H9 (cell line): ENCODE measurements at regions not wholly inside any gene's neighbourhood (a gene's known extent, or its start where the extent isn't known, plus 50 kb on each side); places are given as distances from the start of the nearest gene placed in this dataset.

Experiments
- DNase-seq: peaks from one replicate; pipeline ENCODE4 v3.0.0-alpha.2; 2017
- H2AFZ ChIP-seq: one replicate; pipeline ENCODE4 v1.6.1; 2013; ENCODE audit warnings: mild to moderate bottlenecking, low read length, control low read depth, moderate library complexity
- H2AK5ac ChIP-seq: 2 replicates; pipeline ENCODE4 v1.6.1; 2013; ENCODE audit warnings: low read length, control low read depth, mixed read lengths; ENCODE audit not compliant: insufficient read length
- H2BK120ac ChIP-seq: one replicate; pipeline ENCODE4 v1.6.1; 2013; ENCODE audit warnings: low read depth, mild to moderate bottlenecking, low read length, control low read depth, inconsistent platforms; ENCODE audit not compliant: poor library complexity, severe bottlenecking
- H2BK12ac ChIP-seq: 2 replicates; pipeline ENCODE4 v1.6.1; 2013; ENCODE audit warnings: low read length, control low read depth, mixed read lengths, low read depth; ENCODE audit not compliant: insufficient read length
- H2BK15ac ChIP-seq: 2 replicates; pipeline ENCODE4 v1.6.1; 2013; ENCODE audit warnings: low read depth, low read length, control low read depth
- H2BK20ac ChIP-seq: one replicate; pipeline ENCODE4 v1.6.1; 2013; ENCODE audit warnings: low read depth, mild to moderate bottlenecking, low read length, control low read depth, inconsistent platforms; ENCODE audit not compliant: poor library complexity, severe bottlenecking
- H2BK5ac ChIP-seq: 2 replicates; pipeline ENCODE4 v1.6.1; 2013; ENCODE audit warnings: low read length, control low read depth, mixed read lengths; ENCODE audit not compliant: insufficient read length
- H3K14ac ChIP-seq: 2 replicates; pipeline ENCODE4 v1.6.1; 2013; ENCODE audit warnings: low read length, control low read depth; ENCODE audit not compliant: insufficient read depth
- H3K18ac ChIP-seq: 2 replicates; pipeline ENCODE4 v1.6.1; 2013; ENCODE audit warnings: low read depth, mild to moderate bottlenecking, mixed read lengths, low read length, control low read depth; ENCODE audit not compliant: insufficient read length
- H3K23ac ChIP-seq: 2 replicates; pipeline ENCODE4 v1.6.1; 2013; ENCODE audit warnings: low read length, control low read depth, mixed read lengths, low read depth; ENCODE audit not compliant: insufficient read length
- H3K23me2 ChIP-seq: 2 replicates; pipeline ENCODE4 v1.6.1; 2013; ENCODE audit warnings: low read depth, mild to moderate bottlenecking, mixed read lengths, low read length, control low read depth; ENCODE audit not compliant: insufficient read length, poor library complexity, severe bottlenecking
- H3K27ac ChIP-seq: 2 replicates; pipeline ENCODE4 v1.5.1; 2013; ENCODE audit warnings: low read length, control low read depth, mixed read lengths, low read depth; ENCODE audit not compliant: insufficient read length
- H3K27me3 ChIP-seq: 2 replicates; pipeline ENCODE4 v1.6.1; 2013; ENCODE audit warnings: low read length, control low read depth, inconsistent platforms; ENCODE audit not compliant: insufficient read depth
- H3K4ac ChIP-seq: 2 replicates; pipeline ENCODE4 v1.6.1; 2013; ENCODE audit warnings: low read depth, mild to moderate bottlenecking, control low read depth, inconsistent platforms, low read length, moderate library complexity
- H3K4me1 ChIP-seq: 2 replicates; pipeline ENCODE4 v1.6.1; 2013; ENCODE audit warnings: low read length, control low read depth, inconsistent platforms; ENCODE audit not compliant: insufficient read depth
- H3K4me2 ChIP-seq: 2 replicates; pipeline ENCODE4 v1.6.1; 2013; ENCODE audit warnings: low read length, control low read depth, mixed read lengths; ENCODE audit not compliant: insufficient read length, insufficient read depth
- H3K56ac ChIP-seq: 2 replicates; pipeline ENCODE4 v1.6.1; 2013; ENCODE audit warnings: low read depth, mild to moderate bottlenecking, mixed read lengths, low read length, control low read depth; ENCODE audit not compliant: insufficient read length
- H3K79me1 ChIP-seq: 2 replicates; pipeline ENCODE4 v1.6.1; 2013; ENCODE audit warnings: low read depth, mild to moderate bottlenecking, moderate library complexity, low read length, control low read depth, inconsistent platforms; ENCODE audit not compliant: insufficient read depth, poor library complexity, severe bottlenecking
- H3K79me2 ChIP-seq: 2 replicates; pipeline ENCODE4 v1.6.1; 2013; ENCODE audit warnings: low read length, control low read depth, inconsistent platforms; ENCODE audit not compliant: insufficient read depth
- H3K9ac ChIP-seq: 2 replicates; pipeline ENCODE4 v1.6.1; 2013; ENCODE audit warnings: low read length, control low read depth, mixed read lengths; ENCODE audit not compliant: insufficient read length; ENCODE audit errors: extremely low read depth
- H3K9me3 ChIP-seq: one replicate; pipeline ENCODE4 v1.6.1; 2013; ENCODE audit warnings: low read depth, low read length, inconsistent platforms; ENCODE audit not compliant: control insufficient read depth
- H3T11ph ChIP-seq: one replicate; pipeline ENCODE4 v1.6.1; 2013; ENCODE audit warnings: mild to moderate bottlenecking, low read length, control low read depth, inconsistent platforms
- H4K20me1 ChIP-seq: one replicate; pipeline ENCODE4 v1.6.1; 2013; ENCODE audit not compliant: control insufficient read depth, insufficient read length, insufficient read depth
- H4K5ac ChIP-seq: 2 replicates; pipeline ENCODE4 v1.6.1; 2013; ENCODE audit warnings: low read depth, mild to moderate bottlenecking, mixed read lengths, low read length, control low read depth; ENCODE audit not compliant: insufficient read length
- H4K8ac ChIP-seq: replicated peaks from 2 replicates; pipeline ENCODE4 v1.6.1; 2013; ENCODE audit warnings: low read length, control low read depth, mixed read lengths, low read depth; ENCODE audit not compliant: insufficient read length
- H4K91ac ChIP-seq: 2 replicates; pipeline ENCODE4 v1.6.1; 2013; ENCODE audit warnings: low read depth, mild to moderate bottlenecking, moderate library complexity, mixed read lengths, low read length, control low read depth; ENCODE audit not compliant: insufficient read length
- H3K27ac Mint-ChIP-seq, 3 experiments: 2 replicates in 2 of 3; 3 replicates in 1 of 3; pipeline ENCODE4 v1.8.0; 2020 to 2021; ENCODE audit warnings: mixed read lengths in 3 of 3, mild to moderate bottlenecking in 1 of 3, moderate library complexity in 1 of 3
- H3K27me3 Mint-ChIP-seq: 2 replicates; pipeline ENCODE4 v1.8.0; 2021; ENCODE audit warnings: low read depth, mild to moderate bottlenecking, moderate library complexity, mixed read lengths
- H3K36me3 Mint-ChIP-seq, 3 experiments: 2 replicates in 2 of 3; 3 replicates in 1 of 3; pipeline ENCODE4 v1.8.0; 2020 to 2021; ENCODE audit warnings: low read depth in 3 of 3, mixed read lengths in 3 of 3; ENCODE audit not compliant: insufficient read depth in 1 of 3
- H3K4me1 Mint-ChIP-seq, 2 experiments: 2 replicates each; pipeline ENCODE4 v1.8.0; 2020; ENCODE audit warnings: mixed read lengths in 2 of 2
- H3K4me3 Mint-ChIP-seq, 2 experiments: 2 replicates in 1 of 2; 3 replicates in 1 of 2; pipeline ENCODE4 v1.8.0; 2020 to 2021; ENCODE audit warnings: mild to moderate bottlenecking in 2 of 2, mixed read lengths in 2 of 2, moderate library complexity in 1 of 2
- H3K9me3 Mint-ChIP-seq, 2 experiments: 2 replicates in 1 of 2; 3 replicates in 1 of 2; pipeline ENCODE4 v1.8.0; 2020; ENCODE audit warnings: mild to moderate bottlenecking in 2 of 2, mixed read lengths in 2 of 2, moderate library complexity in 1 of 2
- WGBS: extraction: QIAGEN DNeasy Blood & Tissue Kit; methylation state at CpG from one replicate; pipeline ENCODE4 v1.1.7; 2013; ENCODE audit warnings: missing lambda C conversion rate, low lambda C conversion rate, mixed read lengths; ENCODE audit not compliant: insufficient read length; ENCODE audit errors: extremely low coverage; 5-methylcytosine and 5-hydroxymethylcytosine counted together
- TF ChIP-seq, protein P1 (sequence below): fragments of 200-600 bp; sonication (generic); conservative IDR thresholded peaks from 3 replicates; pipeline ENCODE4 v1.8.0; 2021; ENCODE audit warnings: antibody characterized with exemption, mild to moderate bottlenecking

DNA sequence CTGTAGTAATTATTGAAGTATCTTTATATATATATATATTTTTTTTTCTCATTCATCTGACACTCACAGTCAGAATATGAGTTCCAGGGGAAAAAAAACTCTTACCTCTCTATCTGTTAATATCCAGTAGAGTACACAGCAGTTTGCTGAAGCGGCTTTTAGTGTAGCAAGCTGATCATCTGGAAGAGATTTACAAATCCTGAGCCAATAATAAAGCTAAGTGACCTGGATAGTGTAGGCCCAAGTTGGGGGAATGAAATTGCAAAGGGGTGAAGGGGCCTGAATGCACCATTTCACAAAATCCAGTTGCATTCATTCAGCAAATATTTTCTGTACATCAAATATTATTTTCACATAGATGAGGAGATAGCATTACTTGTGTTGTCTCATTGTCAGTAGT, 234.6 kb upstream of the FLRT2 start:
- no peak overlapping the region for H4K5ac ChIP-seq
- H3K23me2 ChIP-seq: no peaks in the 10 kb centered on the region
- WGBS: no CpG with 5 or more reads among the region's 1 CpG
- no peak overlapping the region for H4K8ac ChIP-seq
- Mint-ChIP-seq H3K4me1 (no peaks in the 10 kb centered on the region), H3K27me3 (no peaks in the 10 kb centered on the region), H3K27ac (no peak overlapping the region), H3K9me3 (no peaks in the 10 kb centered on the region), H3K36me3 (no peaks in the 10 kb centered on the region), H3K4me3 (no peak overlapping the region)
- no peak overlapping the region for H2BK20ac ChIP-seq
- no peaks in the 10 kb centered on the region for H3K79me2 ChIP-seq
- H3T11ph ChIP-seq: no peak overlapping the region
- H3K56ac ChIP-seq: no peak overlapping the region
- no peaks in the 10 kb centered on the region for H3K4me1 ChIP-seq
- no peak overlapping the region for H2BK12ac ChIP-seq
- no peak overlapping the region for H2BK120ac ChIP-seq
- H4K20me1 ChIP-seq: no peaks in the 10 kb centered on the region
- no peak overlapping the region for H2BK5ac ChIP-seq
- no peaks in the 10 kb centered on the region for H3K9me3 ChIP-seq
- H2AFZ ChIP-seq: no peak overlapping the region
- H2BK15ac ChIP-seq: no peak overlapping the region
- no peak overlapping the region for H3K18ac ChIP-seq
- no peaks in the 10 kb centered on the region for H3K79me1 ChIP-seq
- no peak overlapping the region for H2AK5ac ChIP-seq
- H3K4ac ChIP-seq: no peak overlapping the region
- no peak overlapping the region for H3K14ac ChIP-seq
- TF ChIP-seq, protein P1, sequence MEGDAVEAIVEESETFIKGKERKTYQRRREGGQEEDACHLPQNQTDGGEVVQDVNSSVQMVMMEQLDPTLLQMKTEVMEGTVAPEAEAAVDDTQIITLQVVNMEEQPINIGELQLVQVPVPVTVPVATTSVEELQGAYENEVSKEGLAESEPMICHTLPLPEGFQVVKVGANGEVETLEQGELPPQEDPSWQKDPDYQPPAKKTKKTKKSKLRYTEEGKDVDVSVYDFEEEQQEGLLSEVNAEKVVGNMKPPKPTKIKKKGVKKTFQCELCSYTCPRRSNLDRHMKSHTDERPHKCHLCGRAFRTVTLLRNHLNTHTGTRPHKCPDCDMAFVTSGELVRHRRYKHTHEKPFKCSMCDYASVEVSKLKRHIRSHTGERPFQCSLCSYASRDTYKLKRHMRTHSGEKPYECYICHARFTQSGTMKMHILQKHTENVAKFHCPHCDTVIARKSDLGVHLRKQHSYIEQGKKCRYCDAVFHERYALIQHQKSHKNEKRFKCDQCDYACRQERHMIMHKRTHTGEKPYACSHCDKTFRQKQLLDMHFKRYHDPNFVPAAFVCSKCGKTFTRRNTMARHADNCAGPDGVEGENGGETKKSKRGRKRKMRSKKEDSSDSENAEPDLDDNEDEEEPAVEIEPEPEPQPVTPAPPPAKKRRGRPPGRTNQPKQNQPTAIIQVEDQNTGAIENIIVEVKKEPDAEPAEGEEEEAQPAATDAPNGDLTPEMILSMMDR: no peak
- no peak overlapping the region for H3K4me2 ChIP-seq
- no peak for DNase-seq
- H4K91ac ChIP-seq: no peak overlapping the region
- H3K23ac ChIP-seq: no peak overlapping the region
- no peak overlapping the region for H3K9ac ChIP-seq
- H3K27ac ChIP-seq: no peak overlapping the region
- H3K27me3 ChIP-seq: no peaks in the 10 kb centered on the region
